HG03039 (cell line): ENCODE measurements at regions not wholly inside any gene's neighbourhood (a gene's known extent, or its start where the extent isn't known, plus 50 kb on each side); places are given as distances from the start of the nearest gene placed in this dataset.

Experiments
- ATAC-seq: cut with Tn5 transposase; IDR thresholded peaks from one replicate; pipeline ENCODE4 v1.9.1; 2021; ENCODE audit warnings: mild to moderate bottlenecking, moderate library complexity; ENCODE audit not compliant: unreplicated experiment

- ATAC-seq, result no peak
Observed at GRCh38 chr18:10009321-10010144, 95.7 kb downstream of the VAPA start.

- ATAC-seq, result no peak
Observed at GRCh38 chr18:10010611-10011015, 96.8 kb downstream of the VAPA start.

GRCh38 chr18:10011061-10011460, 97.2 kb downstream of the VAPA start:
- ATAC-seq, result no peak

- ATAC-seq, result no peak
Observed at GRCh38 chr18:10011751-10012150, 97.9 kb downstream of the VAPA start.

GRCh38 chr18:10012526-10012925, 98.7 kb downstream of the VAPA start:
- ATAC-seq, result no peak

GRCh38 chr18:10013621-10014543, 100.1 kb downstream of the VAPA start:
- ATAC-seq, result no peak

- no peak for ATAC-seq
Observed at GRCh38 chr18:10015288-10015701, 101.5 kb downstream of the VAPA start.

- ATAC-seq, result no peak
Observed at GRCh38 chr18:10015941-10016819, 102.4 kb downstream of the VAPA start.

- no peak for ATAC-seq
Observed at GRCh38 chr18:10017043-10017442, 103.2 kb downstream of the VAPA start.

- no peak for ATAC-seq
Observed at GRCh38 chr18:10018289-10018688, 104.5 kb downstream of the VAPA start.

- ATAC-seq, result no peak
Observed at GRCh38 chr18:10020171-10020570, 106.4 kb downstream of the VAPA start.

- no peak for ATAC-seq
Observed at GRCh38 chr18:10022365-10022764, 108.5 kb downstream of the VAPA start.

GRCh38 chr18:10023853-10024570, 110.2 kb downstream of the VAPA start:
- ATAC-seq, result no peak

- no peak for ATAC-seq
Observed at GRCh38 chr18:10025711-10026670, 112.2 kb downstream of the VAPA start.

GRCh38 chr18:10027031-10027430, 113.2 kb downstream of the VAPA start:
- ATAC-seq, result no peak

GRCh38 chr18:10027461-10027860, 113.6 kb downstream of the VAPA start:
- no peak for ATAC-seq

- no peak for ATAC-seq
Observed at GRCh38 chr18:10029711-10030110, 115.9 kb downstream of the VAPA start.

- no peak for ATAC-seq
Observed at GRCh38 chr18:10030816-10031541, 117.2 kb downstream of the VAPA start.
